ENCODE measurements at regions not wholly inside any gene's neighbourhood (a gene's known extent, or its start where the extent isn't known, plus 50 kb on each side); places are given as distances from the start of the nearest gene placed in this dataset.

DNA sequence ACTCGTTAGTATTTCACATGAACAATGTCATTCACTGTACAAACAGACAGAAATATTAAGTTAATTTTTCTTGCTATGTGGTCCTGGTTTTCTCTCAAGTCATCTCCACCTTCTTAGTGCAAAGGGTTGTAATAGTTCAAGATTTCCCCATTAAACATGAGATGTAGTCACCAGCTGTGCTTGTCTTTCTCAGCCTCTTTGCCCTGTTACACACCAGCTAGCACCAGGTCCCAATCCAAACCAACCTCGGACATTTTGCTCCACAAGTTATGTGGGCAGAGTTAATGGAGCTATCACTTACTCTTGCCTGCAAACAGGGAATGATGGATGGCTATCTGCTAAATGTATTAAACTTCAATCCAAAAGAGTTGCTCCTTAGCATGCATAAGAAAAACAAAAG is 328.1 kb downstream of the TLE1 start:
- no peaks in the 10 kb centered on the region for H3K9me3 ChIP-seq (replicated peaks; ENCODE audit: insufficient read depth, low read length)
- no peak overlapping the region for H3K4me2 ChIP-seq (ENCODE audit: low read depth, low read length)

DNA sequence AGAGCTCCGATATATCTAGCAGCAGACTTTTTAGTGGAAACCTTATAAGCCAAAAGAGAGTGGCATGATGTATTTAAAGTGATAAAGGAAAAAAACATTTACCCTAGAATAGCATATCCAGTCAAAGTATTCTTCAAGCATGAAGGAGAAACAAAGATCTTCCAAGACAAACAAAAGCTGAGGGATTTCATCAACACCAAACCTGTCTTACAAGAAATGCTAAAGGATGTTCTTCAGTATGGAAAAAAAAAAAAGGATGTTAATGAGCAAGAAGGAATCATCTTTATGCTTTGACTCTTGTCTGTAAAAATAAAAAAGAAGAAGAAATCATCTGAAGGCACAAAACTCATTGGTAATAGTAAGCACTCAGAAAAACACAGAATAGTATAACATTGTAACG is 338.2 kb downstream of the TLE1 start:
- Histone ChIP-seq H3K9ac (ENCODE audit: low read length) (no peak overlapping the region), H3F3A (ENCODE audit: insufficient read depth, low read length) (no peaks in the 10 kb centered on the region), H3K4me2 (ENCODE audit: low read depth, low read length) (no peak overlapping the region), H3K4me1 (ENCODE audit: low read length) (no peaks in the 10 kb centered on the region), H3K27me3 (replicated peaks; ENCODE audit: insufficient read depth, low read length) (no peaks in the 10 kb centered on the region), H3K79me2 (ENCODE audit: low read length) (no peaks in the 10 kb centered on the region), H2AFZ (ENCODE audit: low read length) (no peak overlapping the region), H3K9me3 (replicated peaks; ENCODE audit: insufficient read depth, low read length) (no peaks in the 10 kb centered on the region), H3K9me2 (replicated peaks; ENCODE audit: insufficient read depth, low read length) (no peaks in the 10 kb centered on the region), H3K4me3 (ENCODE audit: low read length) (no peak overlapping the region), H3K36me3 (replicated peaks; ENCODE audit: insufficient read depth, low read length) (no peaks in the 10 kb centered on the region), H4K20me1 (ENCODE audit: insufficient read depth, low read length) (no peaks in the 10 kb centered on the region), H3K27ac (ENCODE audit: low read length) (no peak overlapping the region)
- TF ChIP-seq EZH2 (optimal IDR thresholded peaks at IDR 0.05; ENCODE audit: low read depth, low read length) (no peak), EZH2phosphoT487 (IDR thresholded peaks at IDR 0.05; ENCODE audit: low read length) (no peak)
- TF ChIP-seq, protein P1, sequence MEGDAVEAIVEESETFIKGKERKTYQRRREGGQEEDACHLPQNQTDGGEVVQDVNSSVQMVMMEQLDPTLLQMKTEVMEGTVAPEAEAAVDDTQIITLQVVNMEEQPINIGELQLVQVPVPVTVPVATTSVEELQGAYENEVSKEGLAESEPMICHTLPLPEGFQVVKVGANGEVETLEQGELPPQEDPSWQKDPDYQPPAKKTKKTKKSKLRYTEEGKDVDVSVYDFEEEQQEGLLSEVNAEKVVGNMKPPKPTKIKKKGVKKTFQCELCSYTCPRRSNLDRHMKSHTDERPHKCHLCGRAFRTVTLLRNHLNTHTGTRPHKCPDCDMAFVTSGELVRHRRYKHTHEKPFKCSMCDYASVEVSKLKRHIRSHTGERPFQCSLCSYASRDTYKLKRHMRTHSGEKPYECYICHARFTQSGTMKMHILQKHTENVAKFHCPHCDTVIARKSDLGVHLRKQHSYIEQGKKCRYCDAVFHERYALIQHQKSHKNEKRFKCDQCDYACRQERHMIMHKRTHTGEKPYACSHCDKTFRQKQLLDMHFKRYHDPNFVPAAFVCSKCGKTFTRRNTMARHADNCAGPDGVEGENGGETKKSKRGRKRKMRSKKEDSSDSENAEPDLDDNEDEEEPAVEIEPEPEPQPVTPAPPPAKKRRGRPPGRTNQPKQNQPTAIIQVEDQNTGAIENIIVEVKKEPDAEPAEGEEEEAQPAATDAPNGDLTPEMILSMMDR (IDR thresholded peaks at IDR 0.05; ENCODE audit: low read length): no peak
- no peak for DNase-seq

More for the DNA sequence above, 328.1 kb downstream of the TLE1 start:
- H3K27me3 ChIP-seq (replicated peaks; ENCODE audit: insufficient read depth, low read length): no peaks in the 10 kb centered on the region
- H3K79me2 ChIP-seq (ENCODE audit: low read length): no peaks in the 10 kb centered on the region
- no peak overlapping the region for H2AFZ ChIP-seq (ENCODE audit: low read length)
- no peak overlapping the region for H3K9ac ChIP-seq (ENCODE audit: low read length)
- H3K36me3 ChIP-seq (replicated peaks; ENCODE audit: insufficient read depth, low read length): no peaks in the 10 kb centered on the region
- DNase-seq: no peak
- H3F3A ChIP-seq (ENCODE audit: insufficient read depth, low read length): no peaks in the 10 kb centered on the region
- no peaks in the 10 kb centered on the region for H3K9me2 ChIP-seq (replicated peaks; ENCODE audit: insufficient read depth, low read length)
- no peak overlapping the region for H3K27ac ChIP-seq (ENCODE audit: low read length)
- TF ChIP-seq, protein P1 (IDR thresholded peaks at IDR 0.05; ENCODE audit: low read length): no peak
- TF ChIP-seq EZH2 (optimal IDR thresholded peaks at IDR 0.05; ENCODE audit: low read depth, low read length): no peak
- no peak for TF ChIP-seq EZH2phosphoT487 (IDR thresholded peaks at IDR 0.05; ENCODE audit: low read length)
- no peaks in the 10 kb centered on the region for H4K20me1 ChIP-seq (ENCODE audit: insufficient read depth, low read length)
- no peak overlapping the region for H3K4me3 ChIP-seq (ENCODE audit: low read length)
- H3K4me1 ChIP-seq (ENCODE audit: low read length): no peaks in the 10 kb centered on the region

- Histone ChIP-seq H3K4me3 (ENCODE audit: low read length) (no peak overlapping the region), H3K9ac (ENCODE audit: low read length) (no peak overlapping the region), H3K27ac (ENCODE audit: low read length) (no peak overlapping the region), H2AFZ (ENCODE audit: low read length) (no peak overlapping the region), H3K9me2 (replicated peaks; ENCODE audit: insufficient read depth, low read length) (no peaks in the 10 kb centered on the region), H4K20me1 (ENCODE audit: insufficient read depth, low read length) (no peaks in the 10 kb centered on the region), H3K79me2 (ENCODE audit: low read length) (no peaks in the 10 kb centered on the region), H3K4me1 (ENCODE audit: low read length) (no peaks in the 10 kb centered on the region), H3F3A (ENCODE audit: insufficient read depth, low read length) (no peaks in the 10 kb centered on the region), H3K4me2 (ENCODE audit: low read depth, low read length) (no peak overlapping the region), H3K9me3 (replicated peaks; ENCODE audit: insufficient read depth, low read length) (no peaks in the 10 kb centered on the region), H3K36me3 (replicated peaks; ENCODE audit: insufficient read depth, low read length) (no peaks in the 10 kb centered on the region), H3K27me3 (replicated peaks; ENCODE audit: insufficient read depth, low read length) (no peaks in the 10 kb centered on the region)
- TF ChIP-seq, protein P1 (IDR thresholded peaks at IDR 0.05; ENCODE audit: low read length): no peak
- TF ChIP-seq EZH2 (optimal IDR thresholded peaks at IDR 0.05; ENCODE audit: low read depth, low read length) (no peak), EZH2phosphoT487 (IDR thresholded peaks at IDR 0.05; ENCODE audit: low read length) (no peak)
- DNase-seq: no peak
Observed at GRCh38 chr9:81344366-81344765, 345.0 kb downstream of the TLE1 start.
